H1 (cell line): ENCODE measurements at regions not wholly inside any gene's neighbourhood (a gene's known extent, or its start where the extent isn't known, plus 50 kb on each side); places are given as distances from the start of the nearest gene placed in this dataset.

Experiments
- FOSL1 ChIP-seq: IDR thresholded peaks from 2 replicates; pipeline ENCODE4 v1.6.1; 2011; ENCODE audit warnings: mild to moderate bottlenecking, low read depth, low read length, moderate library complexity; ENCODE audit not compliant: insufficient read depth
- SAP30 ChIP-seq: fragments of 300-600 bp; sonication (generic); IDR thresholded peaks from 2 replicates; pipeline ENCODE4 v1.7.1; 2012; ENCODE audit warnings: low read length, moderate library complexity, mild to moderate bottlenecking, inconsistent platforms; ENCODE audit not compliant: insufficient read depth, insufficient replicate concordance
- SP2 ChIP-seq: IDR thresholded peaks from 2 replicates; pipeline ENCODE4 v1.6.1; 2012; ENCODE audit warnings: mild to moderate bottlenecking, low read length, inconsistent platforms
- TF ChIP-seq, protein P1 (sequence below): fragments of 300-600 bp; sonication (generic); IDR thresholded peaks from 2 replicates; pipeline ENCODE4 v1.7.1; 2012; ENCODE audit warnings: low read length, moderate library complexity, mild to moderate bottlenecking, inconsistent platforms; ENCODE audit not compliant: insufficient replicate concordance

DNA sequence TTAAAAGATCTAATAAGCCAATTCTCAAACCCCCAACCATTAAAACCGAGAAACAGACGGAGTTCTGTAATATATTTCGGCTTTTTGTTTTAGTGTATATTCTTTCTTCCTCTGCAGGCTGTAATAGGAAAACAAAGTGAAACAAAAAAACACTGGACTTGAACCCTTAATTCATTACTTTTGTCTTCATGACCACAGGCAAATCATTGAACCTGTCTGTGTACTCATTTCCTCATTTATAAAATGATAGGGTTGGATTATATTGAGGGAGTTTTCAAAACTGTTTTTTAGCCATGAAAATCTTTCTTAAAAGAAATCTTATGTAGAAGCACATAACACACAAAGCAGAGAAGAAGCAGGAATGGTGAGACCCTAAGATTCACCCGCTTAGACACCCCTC, 278.8 kb downstream of the CD83 start (continued):
- TF ChIP-seq, protein P1, sequence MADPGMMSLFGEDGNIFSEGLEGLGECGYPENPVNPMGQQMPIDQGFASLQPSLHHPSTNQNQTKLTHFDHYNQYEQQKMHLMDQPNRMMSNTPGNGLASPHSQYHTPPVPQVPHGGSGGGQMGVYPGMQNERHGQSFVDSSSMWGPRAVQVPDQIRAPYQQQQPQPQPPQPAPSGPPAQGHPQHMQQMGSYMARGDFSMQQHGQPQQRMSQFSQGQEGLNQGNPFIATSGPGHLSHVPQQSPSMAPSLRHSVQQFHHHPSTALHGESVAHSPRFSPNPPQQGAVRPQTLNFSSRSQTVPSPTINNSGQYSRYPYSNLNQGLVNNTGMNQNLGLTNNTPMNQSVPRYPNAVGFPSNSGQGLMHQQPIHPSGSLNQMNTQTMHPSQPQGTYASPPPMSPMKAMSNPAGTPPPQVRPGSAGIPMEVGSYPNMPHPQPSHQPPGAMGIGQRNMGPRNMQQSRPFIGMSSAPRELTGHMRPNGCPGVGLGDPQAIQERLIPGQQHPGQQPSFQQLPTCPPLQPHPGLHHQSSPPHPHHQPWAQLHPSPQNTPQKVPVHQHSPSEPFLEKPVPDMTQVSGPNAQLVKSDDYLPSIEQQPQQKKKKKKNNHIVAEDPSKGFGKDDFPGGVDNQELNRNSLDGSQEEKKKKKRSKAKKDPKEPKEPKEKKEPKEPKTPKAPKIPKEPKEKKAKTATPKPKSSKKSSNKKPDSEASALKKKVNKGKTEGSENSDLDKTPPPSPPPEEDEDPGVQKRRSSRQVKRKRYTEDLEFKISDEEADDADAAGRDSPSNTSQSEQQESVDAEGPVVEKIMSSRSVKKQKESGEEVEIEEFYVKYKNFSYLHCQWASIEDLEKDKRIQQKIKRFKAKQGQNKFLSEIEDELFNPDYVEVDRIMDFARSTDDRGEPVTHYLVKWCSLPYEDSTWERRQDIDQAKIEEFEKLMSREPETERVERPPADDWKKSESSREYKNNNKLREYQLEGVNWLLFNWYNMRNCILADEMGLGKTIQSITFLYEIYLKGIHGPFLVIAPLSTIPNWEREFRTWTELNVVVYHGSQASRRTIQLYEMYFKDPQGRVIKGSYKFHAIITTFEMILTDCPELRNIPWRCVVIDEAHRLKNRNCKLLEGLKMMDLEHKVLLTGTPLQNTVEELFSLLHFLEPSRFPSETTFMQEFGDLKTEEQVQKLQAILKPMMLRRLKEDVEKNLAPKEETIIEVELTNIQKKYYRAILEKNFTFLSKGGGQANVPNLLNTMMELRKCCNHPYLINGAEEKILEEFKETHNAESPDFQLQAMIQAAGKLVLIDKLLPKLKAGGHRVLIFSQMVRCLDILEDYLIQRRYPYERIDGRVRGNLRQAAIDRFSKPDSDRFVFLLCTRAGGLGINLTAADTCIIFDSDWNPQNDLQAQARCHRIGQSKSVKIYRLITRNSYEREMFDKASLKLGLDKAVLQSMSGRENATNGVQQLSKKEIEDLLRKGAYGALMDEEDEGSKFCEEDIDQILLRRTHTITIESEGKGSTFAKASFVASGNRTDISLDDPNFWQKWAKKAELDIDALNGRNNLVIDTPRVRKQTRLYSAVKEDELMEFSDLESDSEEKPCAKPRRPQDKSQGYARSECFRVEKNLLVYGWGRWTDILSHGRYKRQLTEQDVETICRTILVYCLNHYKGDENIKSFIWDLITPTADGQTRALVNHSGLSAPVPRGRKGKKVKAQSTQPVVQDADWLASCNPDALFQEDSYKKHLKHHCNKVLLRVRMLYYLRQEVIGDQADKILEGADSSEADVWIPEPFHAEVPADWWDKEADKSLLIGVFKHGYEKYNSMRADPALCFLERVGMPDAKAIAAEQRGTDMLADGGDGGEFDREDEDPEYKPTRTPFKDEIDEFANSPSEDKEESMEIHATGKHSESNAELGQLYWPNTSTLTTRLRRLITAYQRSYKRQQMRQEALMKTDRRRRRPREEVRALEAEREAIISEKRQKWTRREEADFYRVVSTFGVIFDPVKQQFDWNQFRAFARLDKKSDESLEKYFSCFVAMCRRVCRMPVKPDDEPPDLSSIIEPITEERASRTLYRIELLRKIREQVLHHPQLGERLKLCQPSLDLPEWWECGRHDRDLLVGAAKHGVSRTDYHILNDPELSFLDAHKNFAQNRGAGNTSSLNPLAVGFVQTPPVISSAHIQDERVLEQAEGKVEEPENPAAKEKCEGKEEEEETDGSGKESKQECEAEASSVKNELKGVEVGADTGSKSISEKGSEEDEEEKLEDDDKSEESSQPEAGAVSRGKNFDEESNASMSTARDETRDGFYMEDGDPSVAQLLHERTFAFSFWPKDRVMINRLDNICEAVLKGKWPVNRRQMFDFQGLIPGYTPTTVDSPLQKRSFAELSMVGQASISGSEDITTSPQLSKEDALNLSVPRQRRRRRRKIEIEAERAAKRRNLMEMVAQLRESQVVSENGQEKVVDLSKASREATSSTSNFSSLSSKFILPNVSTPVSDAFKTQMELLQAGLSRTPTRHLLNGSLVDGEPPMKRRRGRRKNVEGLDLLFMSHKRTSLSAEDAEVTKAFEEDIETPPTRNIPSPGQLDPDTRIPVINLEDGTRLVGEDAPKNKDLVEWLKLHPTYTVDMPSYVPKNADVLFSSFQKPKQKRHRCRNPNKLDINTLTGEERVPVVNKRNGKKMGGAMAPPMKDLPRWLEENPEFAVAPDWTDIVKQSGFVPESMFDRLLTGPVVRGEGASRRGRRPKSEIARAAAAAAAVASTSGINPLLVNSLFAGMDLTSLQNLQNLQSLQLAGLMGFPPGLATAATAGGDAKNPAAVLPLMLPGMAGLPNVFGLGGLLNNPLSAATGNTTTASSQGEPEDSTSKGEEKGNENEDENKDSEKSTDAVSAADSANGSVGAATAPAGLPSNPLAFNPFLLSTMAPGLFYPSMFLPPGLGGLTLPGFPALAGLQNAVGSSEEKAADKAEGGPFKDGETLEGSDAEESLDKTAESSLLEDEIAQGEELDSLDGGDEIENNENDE, result no peak
- TF ChIP-seq SAP30 (no peak), FOSL1 (no peak), SP2 (no peak)
